MM.1S (cell line): ENCODE measurements at regions not wholly inside any gene's neighbourhood (a gene's known extent, or its start where the extent isn't known, plus 50 kb on each side); places are given as distances from the start of the nearest gene placed in this dataset.

ENCODE experiments used
- DNase-seq: peaks from one replicate; pipeline ENCODE4 v3.0.0-alpha.2; 2015
- H2AFZ ChIP-seq: fragments of 300-600 bp; sonication (generic); 2 replicates; pipeline ENCODE4 v1.6.0; 2016; ENCODE audit warnings: antibody characterized with exemption, low read length
- H3F3A ChIP-seq: fragments of 300-600 bp; sonication (generic); 2 replicates; pipeline ENCODE4 v1.6.1; 2016; ENCODE audit warnings: mild to moderate bottlenecking, antibody characterized with exemption, low read length, moderate library complexity, mixed read lengths; ENCODE audit not compliant: insufficient read depth
- H3K27ac ChIP-seq: fragments of 300-600 bp; sonication (generic); 2 replicates; pipeline ENCODE4 v1.5.1; 2016; ENCODE audit warnings: mild to moderate bottlenecking, low read length
- H3K27me3 ChIP-seq: fragments of 300-600 bp; sonication (generic); replicated peaks from 2 replicates; pipeline ENCODE4 v1.6.0; 2016; ENCODE audit warnings: low read length; ENCODE audit not compliant: insufficient read depth
- H3K36me3 ChIP-seq: fragments of 300-600 bp; sonication (generic); replicated peaks from 2 replicates; pipeline ENCODE4 v1.6.1; 2016; ENCODE audit warnings: mild to moderate bottlenecking, low read length, mixed read lengths; ENCODE audit not compliant: insufficient read depth
- H3K4me1 ChIP-seq: fragments of 300-600 bp; sonication (generic); 2 replicates; pipeline ENCODE4 v1.6.1; 2016; ENCODE audit warnings: low read length, mixed read lengths
- H3K4me2 ChIP-seq: fragments of 300-600 bp; sonication (generic); 2 replicates; pipeline ENCODE4 v1.6.0; 2016; ENCODE audit warnings: low read depth, low read length
- H3K4me3 ChIP-seq: fragments of 300-600 bp; sonication (generic); 2 replicates; pipeline ENCODE4 v1.5.1; 2016; ENCODE audit warnings: low read length, mixed read lengths
- H3K79me2 ChIP-seq: fragments of 300-600 bp; sonication (generic); 2 replicates; pipeline ENCODE4 v1.6.1; 2016; ENCODE audit warnings: mixed run types, low read length, mixed read lengths
- H3K9ac ChIP-seq: fragments of 300-600 bp; sonication (generic); 2 replicates; pipeline ENCODE4 v1.6.1; 2016; ENCODE audit warnings: low read length, mixed read lengths
- H3K9me2 ChIP-seq: fragments of 300-600 bp; sonication (generic); replicated peaks from 2 replicates; pipeline ENCODE4 v1.6.1; 2016; ENCODE audit warnings: mild to moderate bottlenecking, low read length, mixed read lengths; ENCODE audit not compliant: insufficient read depth
- H3K9me3 ChIP-seq: fragments of 300-600 bp; sonication (generic); replicated peaks from 2 replicates; pipeline ENCODE4 v1.6.1; 2016; ENCODE audit warnings: mild to moderate bottlenecking, low read length, mixed read lengths; ENCODE audit not compliant: insufficient read depth
- H4K20me1 ChIP-seq: fragments of 300-600 bp; sonication (generic); 2 replicates; pipeline ENCODE4 v1.6.1; 2016; ENCODE audit warnings: mild to moderate bottlenecking, low read length, moderate library complexity, mixed read lengths; ENCODE audit not compliant: insufficient read depth
- EZH2 ChIP-seq: fragments of 300-600 bp; sonication (generic); optimal IDR thresholded peaks from 2 replicates; pipeline ENCODE3; 2017; ENCODE audit warnings: low read depth, mild to moderate bottlenecking, antibody characterized with exemption, low read length, mixed read lengths
- EZH2phosphoT487 ChIP-seq: fragments of 300-600 bp; sonication (generic); IDR thresholded peaks from 2 replicates; pipeline ENCODE4 v1.6.1; 2018; ENCODE audit warnings: antibody characterized with exemption, low read length
- TF ChIP-seq, protein P1 (sequence below): fragments of 300-600 bp; sonication (generic); IDR thresholded peaks from 2 replicates; pipeline ENCODE4 v1.5.1; 2016; ENCODE audit warnings: antibody characterized with exemption, low read length, mixed read lengths

DNA sequence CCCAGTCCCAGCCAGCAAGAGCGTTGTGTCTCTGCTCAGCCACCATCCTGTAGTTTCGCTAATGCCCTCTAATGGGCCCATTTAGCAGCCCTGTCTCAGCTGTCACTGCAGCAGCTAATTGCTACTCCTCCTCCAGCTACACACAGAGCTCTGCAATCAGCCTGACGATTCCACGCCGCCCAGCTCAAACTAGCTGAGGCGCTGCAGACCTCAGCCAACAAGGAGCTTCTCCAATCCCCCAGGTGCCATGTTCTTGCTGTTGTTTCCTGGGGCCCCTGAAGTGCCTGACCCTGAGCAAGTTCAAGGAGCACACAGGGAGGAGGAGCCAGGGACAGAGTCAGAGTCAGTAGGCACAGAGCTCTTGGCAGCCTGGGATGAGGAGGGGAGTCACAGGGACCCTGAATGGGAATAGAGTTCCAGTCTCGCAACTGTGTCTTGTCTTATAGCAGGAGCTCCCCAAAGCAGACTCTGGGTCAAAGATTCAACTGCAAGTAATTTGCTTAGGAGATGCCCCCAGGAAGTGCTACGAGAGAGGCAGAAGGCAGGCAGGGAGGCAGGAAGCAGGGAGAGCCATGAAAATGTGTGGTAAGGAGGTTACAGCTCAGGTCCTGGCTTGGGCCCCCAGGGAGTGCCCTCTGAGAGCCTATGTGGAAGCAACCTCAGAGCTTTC, 135.8 kb upstream of the UNC5B start:
- Histone ChIP-seq H3K4me3 (no peak overlapping the region), H3K9me3 (no peaks in the 10 kb centered on the region), H4K20me1 (no peaks in the 10 kb centered on the region; the same call in 1 of the 2 replicates), H3K79me2 (no peaks in the 10 kb centered on the region), H2AFZ (no peak overlapping the region), H3K36me3 (no peaks in the 10 kb centered on the region), H3K9me2 (no peaks in the 10 kb centered on the region), H3K27me3 (peaks cover 86% of the 10 kb centered on the region), H3K9ac (no peak overlapping the region), H3K4me2 (no peak overlapping the region), H3K27ac (no peak overlapping the region), H3F3A (no peaks in the 10 kb centered on the region), H3K4me1 (no peaks in the 10 kb centered on the region)
- no peak for DNase-seq
- TF ChIP-seq EZH2phosphoT487: no peak
- TF ChIP-seq EZH2: no peak
- TF ChIP-seq, protein P1, sequence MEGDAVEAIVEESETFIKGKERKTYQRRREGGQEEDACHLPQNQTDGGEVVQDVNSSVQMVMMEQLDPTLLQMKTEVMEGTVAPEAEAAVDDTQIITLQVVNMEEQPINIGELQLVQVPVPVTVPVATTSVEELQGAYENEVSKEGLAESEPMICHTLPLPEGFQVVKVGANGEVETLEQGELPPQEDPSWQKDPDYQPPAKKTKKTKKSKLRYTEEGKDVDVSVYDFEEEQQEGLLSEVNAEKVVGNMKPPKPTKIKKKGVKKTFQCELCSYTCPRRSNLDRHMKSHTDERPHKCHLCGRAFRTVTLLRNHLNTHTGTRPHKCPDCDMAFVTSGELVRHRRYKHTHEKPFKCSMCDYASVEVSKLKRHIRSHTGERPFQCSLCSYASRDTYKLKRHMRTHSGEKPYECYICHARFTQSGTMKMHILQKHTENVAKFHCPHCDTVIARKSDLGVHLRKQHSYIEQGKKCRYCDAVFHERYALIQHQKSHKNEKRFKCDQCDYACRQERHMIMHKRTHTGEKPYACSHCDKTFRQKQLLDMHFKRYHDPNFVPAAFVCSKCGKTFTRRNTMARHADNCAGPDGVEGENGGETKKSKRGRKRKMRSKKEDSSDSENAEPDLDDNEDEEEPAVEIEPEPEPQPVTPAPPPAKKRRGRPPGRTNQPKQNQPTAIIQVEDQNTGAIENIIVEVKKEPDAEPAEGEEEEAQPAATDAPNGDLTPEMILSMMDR: no peak

DNA sequence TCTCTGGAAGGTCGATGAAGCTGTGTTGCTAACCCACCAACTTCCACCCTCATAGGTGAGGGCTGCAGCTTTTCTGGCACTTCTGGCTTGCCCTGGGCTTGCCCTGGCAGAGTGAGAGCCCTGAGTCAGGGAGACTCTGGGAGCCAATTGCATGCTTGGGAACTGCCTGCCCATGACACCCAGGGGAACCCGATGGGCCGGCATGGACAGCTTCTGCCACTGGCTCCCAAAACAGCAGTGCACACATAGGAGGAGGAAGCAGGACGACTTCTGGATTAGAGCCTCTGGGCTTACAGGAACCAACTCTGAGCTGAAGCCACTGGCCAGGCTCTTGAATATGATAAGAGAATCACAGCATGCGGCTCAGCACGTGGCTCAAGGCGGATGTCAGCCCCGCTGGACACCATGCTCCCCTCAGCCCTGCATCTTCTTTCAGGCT, 135.2 kb upstream of the UNC5B start:
- H2AFZ ChIP-seq: no peak overlapping the region
- H3F3A ChIP-seq: no peaks in the 10 kb centered on the region
- TF ChIP-seq EZH2phosphoT487 (no peak), EZH2 (no peak)
- TF ChIP-seq, protein P1: no peak
- no peaks in the 10 kb centered on the region for H3K36me3 ChIP-seq
- no peak overlapping the region for H3K4me2 ChIP-seq
- peaks cover 82% of the 10 kb centered on the region for H3K27me3 ChIP-seq
- no peak for DNase-seq
- no peaks in the 10 kb centered on the region; the same call in 1 of the 2 replicates for H4K20me1 ChIP-seq
- H3K9ac ChIP-seq: no peak overlapping the region
- H3K9me3 ChIP-seq: no peaks in the 10 kb centered on the region
- no peaks in the 10 kb centered on the region for H3K9me2 ChIP-seq
- no peaks in the 10 kb centered on the region for H3K4me1 ChIP-seq
- H3K4me3 ChIP-seq: no peak overlapping the region
- no peaks in the 10 kb centered on the region for H3K79me2 ChIP-seq
- H3K27ac ChIP-seq: no peak overlapping the region

DNA sequence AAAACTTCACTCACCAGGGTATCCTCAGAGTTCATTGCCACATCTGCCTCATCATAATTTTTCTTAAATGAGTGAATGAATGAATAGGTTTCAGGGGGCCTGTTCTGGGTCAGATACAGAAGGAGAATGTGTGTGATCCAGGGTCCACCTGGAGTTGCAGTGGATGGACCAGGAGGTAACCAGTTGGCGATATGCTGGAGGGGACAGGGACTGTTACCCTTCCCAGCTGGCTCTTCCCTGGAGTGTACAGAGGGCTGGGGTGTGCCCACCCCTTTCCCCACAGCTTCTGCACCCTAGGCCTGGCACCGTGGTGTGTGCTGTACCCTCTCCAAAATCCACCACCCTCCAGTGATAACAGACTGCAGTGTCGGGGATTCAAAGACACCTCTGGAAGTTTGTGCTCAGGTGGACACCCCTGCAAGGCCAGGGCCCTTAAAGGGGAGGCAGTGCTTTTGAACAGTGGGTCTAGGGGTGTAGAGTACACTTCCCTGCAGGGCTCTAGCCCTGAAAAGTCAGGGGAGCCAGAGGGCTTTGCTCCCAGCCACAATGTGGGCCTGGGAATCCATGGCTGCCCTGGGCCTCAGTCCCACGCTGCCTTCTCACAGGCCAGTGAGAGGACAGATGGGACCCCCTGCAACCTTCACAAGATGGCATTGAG, 134.4 kb upstream of the UNC5B start:
- peaks cover 82% of the 10 kb centered on the region for H3K27me3 ChIP-seq
- no peaks in the 10 kb centered on the region; the same call in 1 of the 2 replicates for H4K20me1 ChIP-seq
- no peaks in the 10 kb centered on the region for H3K9me3 ChIP-seq
- H3K36me3 ChIP-seq: no peaks in the 10 kb centered on the region
- DNase-seq: no peak
- no peak for TF ChIP-seq EZH2phosphoT487
- no peak for TF ChIP-seq EZH2
- TF ChIP-seq, protein P1: no peak
- H3F3A ChIP-seq: no peaks in the 10 kb centered on the region
- no peak overlapping the region for H3K27ac ChIP-seq
- H2AFZ ChIP-seq: no peak overlapping the region
- no peak overlapping the region for H3K9ac ChIP-seq
- no peaks in the 10 kb centered on the region for H3K4me1 ChIP-seq
- H3K79me2 ChIP-seq: no peaks in the 10 kb centered on the region
- H3K9me2 ChIP-seq: no peaks in the 10 kb centered on the region
- no peak overlapping the region for H3K4me3 ChIP-seq
- H3K4me2 ChIP-seq: no peak overlapping the region
